HL-60 (cell line): ENCODE measurements at regions not wholly inside any gene's neighbourhood (a gene's known extent, or its start where the extent isn't known, plus 50 kb on each side); places are given as distances from the start of the nearest gene placed in this dataset.

Experiments
- POLR2AphosphoS5 ChIP-seq: IDR thresholded peaks from 2 replicates; pipeline ENCODE4 v1.6.1; 2012; ENCODE audit warnings: low read depth
- TF ChIP-seq, protein P1 (sequence below): IDR thresholded peaks from one replicate; pipeline ENCODE4 v1.5.1; 2011; ENCODE audit warnings: low read length, control low read depth, inconsistent platforms; ENCODE audit not compliant: insufficient read depth

DNA sequence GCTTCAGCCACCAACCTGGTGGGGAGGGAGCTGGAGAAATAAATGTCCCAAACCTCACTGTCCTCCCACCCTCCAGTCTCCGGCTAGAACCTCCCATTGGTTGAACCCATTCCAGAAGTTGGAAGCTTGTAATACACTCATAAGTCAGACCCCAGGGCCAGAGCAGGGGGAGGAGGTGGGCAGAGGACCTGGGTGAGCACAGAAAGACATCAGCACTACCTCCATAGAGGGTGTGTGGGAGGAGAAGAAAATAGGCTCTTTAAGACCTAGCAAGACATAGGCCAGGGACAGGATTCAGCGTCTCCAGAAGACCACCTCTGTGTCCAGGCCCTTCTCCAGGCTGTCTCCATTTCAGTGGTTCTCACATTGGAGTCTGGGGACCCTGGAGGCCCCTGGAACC lies 73.3 kb upstream of the TOP1 start:
- TF ChIP-seq, protein P1, sequence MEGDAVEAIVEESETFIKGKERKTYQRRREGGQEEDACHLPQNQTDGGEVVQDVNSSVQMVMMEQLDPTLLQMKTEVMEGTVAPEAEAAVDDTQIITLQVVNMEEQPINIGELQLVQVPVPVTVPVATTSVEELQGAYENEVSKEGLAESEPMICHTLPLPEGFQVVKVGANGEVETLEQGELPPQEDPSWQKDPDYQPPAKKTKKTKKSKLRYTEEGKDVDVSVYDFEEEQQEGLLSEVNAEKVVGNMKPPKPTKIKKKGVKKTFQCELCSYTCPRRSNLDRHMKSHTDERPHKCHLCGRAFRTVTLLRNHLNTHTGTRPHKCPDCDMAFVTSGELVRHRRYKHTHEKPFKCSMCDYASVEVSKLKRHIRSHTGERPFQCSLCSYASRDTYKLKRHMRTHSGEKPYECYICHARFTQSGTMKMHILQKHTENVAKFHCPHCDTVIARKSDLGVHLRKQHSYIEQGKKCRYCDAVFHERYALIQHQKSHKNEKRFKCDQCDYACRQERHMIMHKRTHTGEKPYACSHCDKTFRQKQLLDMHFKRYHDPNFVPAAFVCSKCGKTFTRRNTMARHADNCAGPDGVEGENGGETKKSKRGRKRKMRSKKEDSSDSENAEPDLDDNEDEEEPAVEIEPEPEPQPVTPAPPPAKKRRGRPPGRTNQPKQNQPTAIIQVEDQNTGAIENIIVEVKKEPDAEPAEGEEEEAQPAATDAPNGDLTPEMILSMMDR: no peak
- no peak for TF ChIP-seq POLR2AphosphoS5
